Fibroblast of gingiva (primary cell): ENCODE measurements at regions not wholly inside any gene's neighbourhood (a gene's known extent, or its start where the extent isn't known, plus 50 kb on each side); places are given as distances from the start of the nearest gene placed in this dataset.

ENCODE experiments used
- DNase-seq: peaks from one replicate; pipeline ENCODE4 v3.0.0-alpha.2; 2011; ENCODE audit warnings: low read depth

GRCh38 chr4:181424362-181425016 lies 818.7 kb upstream of the TENM3 start:
- no peak for DNase-seq

- no peak for DNase-seq
Measured at GRCh38 chr4:181427076-181427475, 816.1 kb upstream of the TENM3 start.

- no peak for DNase-seq
Measured at GRCh38 chr4:181431006-181431405, 812.2 kb upstream of the TENM3 start.

DNA sequence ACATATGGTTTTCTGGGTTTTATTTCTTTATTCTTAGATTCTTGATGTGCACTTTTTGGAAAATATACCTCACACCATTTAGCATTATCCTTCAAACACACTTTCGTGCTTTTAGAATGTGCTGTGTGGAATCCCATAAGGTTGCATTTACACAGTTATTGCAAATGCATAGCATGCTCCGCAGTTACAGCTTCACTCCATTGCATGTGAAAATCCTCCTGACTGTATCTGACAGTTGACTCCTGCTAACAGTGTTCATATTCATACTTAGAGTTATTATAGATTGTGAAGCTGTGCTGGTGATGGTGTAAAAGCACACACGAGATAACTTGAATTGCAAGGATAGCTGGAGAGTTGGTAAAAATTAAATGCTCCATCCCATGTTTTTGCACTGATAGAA lies 811.5 kb upstream of the TENM3 start:
- no peak for DNase-seq

DNA sequence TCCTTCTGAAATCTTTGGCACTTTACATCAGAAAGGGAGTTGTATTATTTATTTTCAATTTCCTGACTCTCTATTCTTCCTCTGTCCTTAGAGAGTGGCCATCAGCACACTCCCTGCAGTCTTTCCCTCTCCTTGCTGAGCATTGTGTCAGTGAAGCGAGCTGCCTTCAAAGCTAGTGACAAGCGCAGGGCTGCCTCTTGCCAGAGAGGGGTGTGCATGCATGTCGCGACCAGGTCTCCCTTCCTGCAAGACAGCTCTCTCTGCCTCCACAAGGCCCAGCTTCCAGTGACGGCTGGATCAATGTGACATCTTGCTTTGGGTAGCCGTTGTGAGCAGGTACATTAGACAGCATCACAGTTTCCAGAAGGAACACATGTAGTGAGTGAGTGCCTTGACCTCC lies 810.9 kb upstream of the TENM3 start:
- no peak for DNase-seq

GRCh38 chr4:181437895-181438294 lies 805.3 kb upstream of the TENM3 start:
- DNase-seq, result no peak

GRCh38 chr4:181438641-181439040 lies 804.6 kb upstream of the TENM3 start:
- DNase-seq, result no peak

GRCh38 chr4:181443021-181443420 lies 800.2 kb upstream of the TENM3 start:
- no peak for DNase-seq

GRCh38 chr4:181465826-181466225 lies 777.4 kb upstream of the TENM3 start:
- DNase-seq, result no peak

GRCh38 chr4:181468451-181468850 lies 774.8 kb upstream of the TENM3 start:
- DNase-seq, result no peak

DNA sequence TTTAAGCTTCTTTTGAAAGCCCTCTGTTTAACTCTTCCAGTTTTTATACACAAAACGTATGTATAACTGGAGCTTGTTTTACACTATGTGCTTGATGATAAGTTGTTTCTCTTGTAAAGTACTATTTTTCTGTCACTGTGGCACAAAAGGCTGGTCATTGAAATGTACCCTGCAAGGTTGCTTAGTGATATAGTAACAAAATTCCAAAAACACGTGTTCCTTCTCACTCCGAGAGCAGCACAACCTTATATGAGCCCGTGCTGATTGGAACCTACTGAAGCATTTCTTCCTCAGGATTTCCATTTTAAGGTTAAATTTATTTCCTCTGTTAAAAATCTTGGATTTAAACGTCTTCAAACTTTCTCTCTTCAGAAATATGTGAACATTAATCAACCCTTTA lies 772.9 kb upstream of the TENM3 start:
- no peak for DNase-seq

DNA sequence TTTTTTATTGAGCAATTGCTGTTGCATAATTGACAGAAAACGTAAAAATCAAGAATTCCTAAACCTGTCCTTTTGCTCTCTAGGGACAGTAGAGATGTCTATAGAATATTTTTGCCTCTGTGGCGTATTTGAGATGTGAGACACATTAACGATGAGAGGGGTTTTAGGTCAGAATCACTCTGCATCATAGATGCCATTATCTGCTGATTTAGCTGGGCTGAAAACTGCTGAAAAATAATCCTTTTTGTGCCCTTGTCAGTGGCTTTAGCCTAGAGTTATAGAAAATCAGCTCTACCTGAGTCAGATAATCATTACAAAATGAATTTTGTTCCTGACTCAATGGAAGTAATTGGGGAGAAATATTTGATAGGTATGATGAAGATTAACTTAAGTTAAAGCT lies 767.8 kb upstream of the TENM3 start:
- DNase-seq, result no peak

GRCh38 chr4:181475781-181476507 lies 767.3 kb upstream of the TENM3 start:
- no peak for DNase-seq

DNA sequence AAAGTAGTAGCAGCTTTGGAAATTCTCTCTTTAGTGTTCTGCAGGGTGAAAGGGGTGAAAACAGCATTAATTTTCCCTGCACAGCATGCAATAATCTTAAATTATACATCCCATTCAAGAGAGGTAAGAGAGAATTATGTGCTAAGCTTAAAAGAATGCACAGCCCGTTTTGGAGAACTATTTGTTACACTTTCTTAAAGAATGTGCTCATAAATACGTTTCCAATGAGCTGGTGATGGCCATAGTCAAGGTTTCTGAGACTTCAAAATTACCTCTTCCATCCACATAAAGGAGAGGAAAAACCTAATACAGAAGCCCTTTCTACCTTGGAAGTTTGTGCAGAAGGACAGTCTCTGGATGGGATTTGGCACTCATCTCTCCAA lies 766.7 kb upstream of the TENM3 start:
- DNase-seq, result no peak

- no peak for DNase-seq
Measured at GRCh38 chr4:181477591-181477990, 765.6 kb upstream of the TENM3 start.

GRCh38 chr4:181478656-181479055 lies 764.5 kb upstream of the TENM3 start:
- no peak for DNase-seq

GRCh38 chr4:181479141-181479540 lies 764.1 kb upstream of the TENM3 start:
- no peak for DNase-seq

DNA sequence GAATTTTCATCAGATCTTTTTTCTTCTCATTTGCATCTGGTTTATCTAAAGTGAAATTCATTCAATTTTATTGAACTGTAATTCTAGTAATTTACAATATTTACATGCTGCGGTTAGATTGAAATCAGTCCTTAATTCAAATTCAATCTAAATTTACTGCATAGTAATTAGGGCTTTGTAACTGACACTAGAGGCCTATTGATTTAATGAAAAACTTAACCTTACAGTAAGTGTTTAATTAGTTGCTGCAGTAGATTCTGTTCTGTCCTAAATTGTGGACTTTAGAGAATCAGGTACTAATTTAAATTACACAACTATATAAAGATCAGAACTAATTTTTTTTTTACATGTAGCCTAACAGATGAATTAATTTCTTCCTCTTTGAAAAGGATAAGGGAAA lies 758.8 kb upstream of the TENM3 start:
- DNase-seq, result no peak

- DNase-seq, result no peak
Measured at GRCh38 chr4:181488926-181489325, 754.3 kb upstream of the TENM3 start.

DNA sequence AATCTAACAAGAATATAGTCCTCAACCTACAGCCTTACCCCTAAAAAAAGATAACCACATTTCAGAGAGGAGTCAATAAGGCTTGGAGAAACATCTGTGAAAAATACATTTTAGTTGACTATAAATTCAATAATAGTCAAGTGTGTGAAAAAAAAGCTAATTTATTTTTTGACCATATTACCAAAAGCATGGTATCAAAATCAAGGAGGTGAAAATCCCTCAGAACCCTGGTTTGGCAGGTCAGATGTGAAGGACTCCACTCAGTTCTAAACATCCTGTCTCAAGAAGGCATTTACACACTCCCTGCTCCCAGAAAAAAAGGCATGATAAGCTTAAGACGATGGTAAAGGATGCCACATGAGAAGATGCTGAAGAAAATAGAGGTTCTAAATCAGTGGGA lies 745.1 kb upstream of the TENM3 start:
- no peak for DNase-seq

- no peak for DNase-seq
Measured at GRCh38 chr4:181502611-181503010, 740.6 kb upstream of the TENM3 start.

GRCh38 chr4:181503687-181504390 lies 739.4 kb upstream of the TENM3 start:
- no peak for DNase-seq

- no peak for DNase-seq
Measured at GRCh38 chr4:181504924-181505323, 738.3 kb upstream of the TENM3 start.
